ENCODE measurements at regions not wholly inside any gene's neighbourhood (a gene's known extent, or its start where the extent isn't known, plus 50 kb on each side); places are given as distances from the start of the nearest gene placed in this dataset.

GRCh38 chr7:153276394-153276793, 516.8 kb downstream of the ACTR3B start:
- Mint-ChIP-seq H3K4me3 (no peak overlapping the region), H3K27me3 (no peaks in the 10 kb centered on the region), H3K9me3 (peaks cover 10% of the 10 kb centered on the region), H3K27ac (no peak overlapping the region), H3K4me1 (ENCODE audit: low read depth) (no peaks in the 10 kb centered on the region), H3K36me3 (ENCODE audit: low read depth) (no peaks in the 10 kb centered on the region)
- ATAC-seq = no peak
- no peak for DNase-seq
- no peak for TF ChIP-seq CTCF (IDR thresholded peaks at IDR 0.05)
- CTCF ChIA-PET = no interaction called here
- intact Hi-C loops (cut with micrococcal nuclease) = no loop called here
- POLR2A ChIA-PET = no interaction called here

GRCh38 chr7:153286763-153287162, 527.2 kb downstream of the ACTR3B start:
- no peak overlapping the region for H3K27ac Mint-ChIP-seq
- ATAC-seq = no peak
- no peaks in the 10 kb centered on the region for H3K27me3 Mint-ChIP-seq
- H3K9me3 Mint-ChIP-seq = peaks cover 2% of the 10 kb centered on the region
- intact Hi-C loops (cut with micrococcal nuclease) = no loop called here
- POLR2A ChIA-PET = no interaction called here
- no peaks in the 10 kb centered on the region for H3K4me1 Mint-ChIP-seq (ENCODE audit: low read depth)
- no peak overlapping the region for H3K4me3 Mint-ChIP-seq
- CTCF ChIA-PET = no interaction called here
- DNase-seq = no peak
- H3K36me3 Mint-ChIP-seq (ENCODE audit: low read depth) = no peaks in the 10 kb centered on the region
- TF ChIP-seq CTCF (IDR thresholded peaks at IDR 0.05) = no peak

- POLR2A ChIA-PET = no interaction called here
- ATAC-seq (no peak), DNase-seq (no peak)
- intact Hi-C loops (cut with micrococcal nuclease) = no loop called here
- Mint-ChIP-seq H3K4me3 (no peak overlapping the region), H3K4me1 (ENCODE audit: low read depth) (no peaks in the 10 kb centered on the region), H3K9me3 (no peaks in the 10 kb centered on the region), H3K27me3 (no peaks in the 10 kb centered on the region), H3K27ac (no peak overlapping the region), H3K36me3 (ENCODE audit: low read depth) (no peaks in the 10 kb centered on the region)
- CTCF ChIA-PET = no interaction called here
- no peak for TF ChIP-seq CTCF (IDR thresholded peaks at IDR 0.05)
Observed at GRCh38 chr7:153290066-153290465, 530.5 kb downstream of the ACTR3B start.

GRCh38 chr7:153297141-153297540, 537.6 kb downstream of the ACTR3B start:
- Mint-ChIP-seq H3K27ac (no peak overlapping the region), H3K4me3 (no peak overlapping the region), H3K27me3 (no peaks in the 10 kb centered on the region), H3K4me1 (ENCODE audit: low read depth) (no peaks in the 10 kb centered on the region), H3K9me3 (peaks cover 2% of the 10 kb centered on the region), H3K36me3 (ENCODE audit: low read depth) (no peaks in the 10 kb centered on the region)
- intact Hi-C loops (cut with micrococcal nuclease) = no loop called here
- TF ChIP-seq CTCF (IDR thresholded peaks at IDR 0.05) = no peak
- ChIA-PET CTCF (no interaction called here), POLR2A (no interaction called here)
- no peak for ATAC-seq
- DNase-seq = no peak

- intact Hi-C loops (cut with micrococcal nuclease) = no loop called here
- no peak overlapping the region for H3K27ac Mint-ChIP-seq
- no peak for TF ChIP-seq CTCF (IDR thresholded peaks at IDR 0.05)
- H3K9me3 Mint-ChIP-seq = peaks cover 20% of the 10 kb centered on the region
- H3K36me3 Mint-ChIP-seq (ENCODE audit: low read depth) = no peaks in the 10 kb centered on the region
- ChIA-PET POLR2A (no interaction called here), CTCF (no interaction called here)
- H3K27me3 Mint-ChIP-seq = no peaks in the 10 kb centered on the region
- DNase-seq = no peak
- no peaks in the 10 kb centered on the region for H3K4me1 Mint-ChIP-seq (ENCODE audit: low read depth)
- no peak for ATAC-seq
- H3K4me3 Mint-ChIP-seq = no peak overlapping the region
Observed at GRCh38 chr7:153301936-153302335, 542.4 kb downstream of the ACTR3B start.

Measured in activated CD8-positive, alpha-beta T cell treated with anti-CD3 and anti-CD28 coated beads for 36 hours (primary cell).